Brain microvascular endothelial cell (primary cell): ENCODE measurements at regions not wholly inside any gene's neighbourhood (a gene's known extent, or its start where the extent isn't known, plus 50 kb on each side); places are given as distances from the start of the nearest gene placed in this dataset.

Experiments
- DNase-seq: peaks from one replicate; pipeline ENCODE4 v3.0.0-alpha.2; 2020
- H3K27ac ChIP-seq: fragments of 250-450 bp; sonication (Bioruptor Pico); 2 replicates; pipeline ENCODE4 v1.5.1; 2020; ENCODE audit warnings: mild to moderate bottlenecking, moderate library complexity
- H3K27me3 ChIP-seq: fragments of 250-450 bp; sonication (Bioruptor Pico); replicated peaks from 2 replicates; pipeline ENCODE4 v1.5.1; 2020; ENCODE audit warnings: mild to moderate bottlenecking
- H3K36me3 ChIP-seq: fragments of 250-450 bp; sonication (Bioruptor Pico); replicated peaks from 2 replicates; pipeline ENCODE4 v1.5.1; 2020; ENCODE audit warnings: mild to moderate bottlenecking
- H3K4me3 ChIP-seq: 2 replicates; pipeline ENCODE4 v1.5.1; 2011; ENCODE audit warnings: low read depth, mild to moderate bottlenecking, control low read depth, low read length, moderate library complexity
- in situ Hi-C: cut with HindIII; loops from 2 replicates; pipeline ENCODE4 v1.10.0; 2017; ENCODE audit warnings: low sequenced_read_pairs, low pct_ligation_motif_present
- TF ChIP-seq, protein P1 (sequence below): IDR thresholded peaks from 2 replicates; pipeline ENCODE4 v1.5.1; 2011; ENCODE audit warnings: low read depth, mild to moderate bottlenecking, moderate library complexity, low read length, control low read depth, inconsistent platforms; ENCODE audit errors: missing control alignments

- no peak overlapping the region for H3K4me3 ChIP-seq
- H3K27me3 ChIP-seq: no peaks in the 10 kb centered on the region
- no peak overlapping the region for H3K27ac ChIP-seq
- in situ Hi-C loops: no loop called here
- no peaks in the 10 kb centered on the region for H3K36me3 ChIP-seq
- TF ChIP-seq, protein P1, sequence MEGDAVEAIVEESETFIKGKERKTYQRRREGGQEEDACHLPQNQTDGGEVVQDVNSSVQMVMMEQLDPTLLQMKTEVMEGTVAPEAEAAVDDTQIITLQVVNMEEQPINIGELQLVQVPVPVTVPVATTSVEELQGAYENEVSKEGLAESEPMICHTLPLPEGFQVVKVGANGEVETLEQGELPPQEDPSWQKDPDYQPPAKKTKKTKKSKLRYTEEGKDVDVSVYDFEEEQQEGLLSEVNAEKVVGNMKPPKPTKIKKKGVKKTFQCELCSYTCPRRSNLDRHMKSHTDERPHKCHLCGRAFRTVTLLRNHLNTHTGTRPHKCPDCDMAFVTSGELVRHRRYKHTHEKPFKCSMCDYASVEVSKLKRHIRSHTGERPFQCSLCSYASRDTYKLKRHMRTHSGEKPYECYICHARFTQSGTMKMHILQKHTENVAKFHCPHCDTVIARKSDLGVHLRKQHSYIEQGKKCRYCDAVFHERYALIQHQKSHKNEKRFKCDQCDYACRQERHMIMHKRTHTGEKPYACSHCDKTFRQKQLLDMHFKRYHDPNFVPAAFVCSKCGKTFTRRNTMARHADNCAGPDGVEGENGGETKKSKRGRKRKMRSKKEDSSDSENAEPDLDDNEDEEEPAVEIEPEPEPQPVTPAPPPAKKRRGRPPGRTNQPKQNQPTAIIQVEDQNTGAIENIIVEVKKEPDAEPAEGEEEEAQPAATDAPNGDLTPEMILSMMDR: no peak
- no peak for DNase-seq
Measured at GRCh38 chr10:33843379-33843778, 508.9 kb upstream of the NRP1 start.

DNA sequence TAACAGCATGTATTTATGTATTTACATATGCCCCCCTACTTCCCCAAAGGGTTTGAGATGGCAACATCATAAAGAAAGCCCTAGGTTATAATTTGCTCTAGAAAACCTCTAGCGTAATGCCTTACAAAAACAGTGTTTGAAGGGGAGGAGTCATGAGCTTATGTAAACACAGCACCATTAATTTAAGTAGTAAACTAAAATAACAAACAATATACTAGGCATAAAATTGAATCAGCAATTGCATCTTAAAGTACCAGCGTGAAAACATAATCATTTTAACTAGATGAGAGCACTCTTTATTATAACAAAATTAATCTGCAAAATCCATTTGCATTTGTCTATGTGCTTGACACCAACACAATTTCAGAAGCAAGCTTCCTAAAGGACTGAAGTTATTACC lies 507.2 kb upstream of the NRP1 start:
- in situ Hi-C loops: no loop called here
- Histone ChIP-seq H3K27ac (no peak overlapping the region), H3K36me3 (no peaks in the 10 kb centered on the region), H3K27me3 (no peaks in the 10 kb centered on the region), H3K4me3 (no peak overlapping the region)
- no peak for DNase-seq
- TF ChIP-seq, protein P1: no peak

- Histone ChIP-seq H3K4me3 (no peak overlapping the region), H3K36me3 (no peaks in the 10 kb centered on the region), H3K27ac (no peak overlapping the region), H3K27me3 (no peaks in the 10 kb centered on the region)
- TF ChIP-seq, protein P1: no peak
- in situ Hi-C loops: no loop called here
- DNase-seq: no peak
Measured at GRCh38 chr10:33838731-33839130, 504.3 kb upstream of the NRP1 start.

GRCh38 chr10:33837736-33838135 lies 503.3 kb upstream of the NRP1 start:
- Histone ChIP-seq H3K4me3 (no peak overlapping the region), H3K36me3 (no peaks in the 10 kb centered on the region), H3K27me3 (no peaks in the 10 kb centered on the region), H3K27ac (no peak overlapping the region)
- DNase-seq: no peak
- TF ChIP-seq, protein P1: no peak
- in situ Hi-C loops: no loop called here

- H3K36me3 ChIP-seq: no peaks in the 10 kb centered on the region
- TF ChIP-seq, protein P1: no peak
- in situ Hi-C loops: no loop called here
Measured at GRCh38 chr10:33835556-33835955, 501.1 kb upstream of the NRP1 start.

DNA sequence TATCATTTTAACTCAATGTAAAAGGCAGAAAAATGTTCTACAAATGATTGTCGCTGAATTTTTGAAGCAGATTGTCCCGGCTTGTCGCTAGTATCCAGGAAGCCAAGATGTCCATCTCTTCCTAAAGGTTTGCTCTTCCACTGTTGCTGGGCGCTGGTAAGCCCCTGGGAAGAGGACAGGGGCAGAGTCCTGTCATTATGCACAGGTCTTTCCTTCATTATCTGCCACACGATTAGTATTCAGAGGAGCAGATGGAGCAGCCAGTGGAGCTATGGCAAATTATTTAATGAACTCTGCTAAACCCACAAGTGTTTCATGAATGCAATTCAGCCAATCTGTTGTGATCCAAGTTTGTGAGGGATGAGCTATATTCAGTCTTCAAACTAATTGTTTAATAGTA lies 499.1 kb upstream of the NRP1 start:
- DNase-seq: no peak
- Histone ChIP-seq H3K4me3 (no peak overlapping the region), H3K27me3 (no peaks in the 10 kb centered on the region), H3K36me3 (no peaks in the 10 kb centered on the region), H3K27ac (no peak overlapping the region)
- in situ Hi-C loops: no loop called here
- TF ChIP-seq, protein P1: no peak

More at GRCh38 chr10:33835556-33835955, 501.1 kb upstream of the NRP1 start:
- H3K27me3 ChIP-seq: no peaks in the 10 kb centered on the region
- no peak overlapping the region for H3K27ac ChIP-seq
- DNase-seq: no peak
- H3K4me3 ChIP-seq: no peak overlapping the region
